Renal pelvis (tissue), 1 donor: ENCODE measurements at regions not wholly inside any gene's neighbourhood (a gene's known extent, or its start where the extent isn't known, plus 50 kb on each side); places are given as distances from the start of the nearest gene placed in this dataset.

Experiments
- DNase-seq: peaks from one replicate; pipeline ENCODE4 v3.0.0-alpha.2; 2013

- no peak for DNase-seq
These were observed 355.0 kb downstream of the RAB28 start for GRCh38 chr4:13129095-13129494.

DNA sequence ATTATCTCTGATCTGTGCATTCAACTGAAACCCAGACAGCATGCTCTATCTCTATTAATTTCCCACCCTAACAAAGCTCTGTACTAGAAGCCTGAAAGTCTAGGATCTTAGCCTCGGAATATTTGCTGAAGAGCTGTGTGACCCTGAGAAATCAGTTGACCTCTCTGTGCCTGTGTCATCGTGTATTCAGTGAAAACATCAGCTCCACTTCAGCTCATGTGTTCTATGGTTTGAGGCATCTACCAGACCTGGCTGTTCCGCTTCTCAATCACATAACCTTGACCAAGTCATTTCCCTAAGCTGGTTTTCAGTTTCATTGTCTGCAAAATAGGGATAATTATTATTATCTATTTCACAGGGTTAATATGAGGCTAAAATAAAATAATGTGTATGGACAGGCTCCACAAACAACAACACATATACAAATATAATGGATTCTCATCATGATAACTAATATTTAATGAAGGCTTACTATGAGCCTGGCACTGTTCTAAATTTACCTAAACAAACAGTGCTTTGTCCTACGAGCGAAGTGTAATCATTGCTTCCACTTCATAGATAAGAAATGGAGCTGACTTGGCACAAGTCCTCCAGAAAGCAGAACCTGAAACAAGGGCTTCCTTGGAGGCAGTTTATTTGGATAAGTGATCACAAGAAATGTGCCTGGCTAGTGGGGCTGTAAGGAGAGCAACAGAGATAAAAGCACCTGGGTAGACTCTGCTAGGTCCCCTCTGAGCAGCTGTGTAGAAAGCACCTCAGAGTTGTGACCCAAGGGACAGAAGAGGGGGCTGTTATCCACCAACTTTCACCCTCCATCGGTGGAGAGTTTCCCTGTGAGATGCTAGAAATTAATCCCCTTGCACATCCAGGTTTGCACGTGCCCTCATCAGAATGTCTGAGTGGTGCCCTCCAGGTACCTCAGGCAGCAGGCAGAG lies 356.9 kb downstream of the RAB28 start:
- no peak for DNase-seq

GRCh38 chr4:13118633-13119032 lies 365.5 kb downstream of the RAB28 start:
- no peak for DNase-seq

DNA sequence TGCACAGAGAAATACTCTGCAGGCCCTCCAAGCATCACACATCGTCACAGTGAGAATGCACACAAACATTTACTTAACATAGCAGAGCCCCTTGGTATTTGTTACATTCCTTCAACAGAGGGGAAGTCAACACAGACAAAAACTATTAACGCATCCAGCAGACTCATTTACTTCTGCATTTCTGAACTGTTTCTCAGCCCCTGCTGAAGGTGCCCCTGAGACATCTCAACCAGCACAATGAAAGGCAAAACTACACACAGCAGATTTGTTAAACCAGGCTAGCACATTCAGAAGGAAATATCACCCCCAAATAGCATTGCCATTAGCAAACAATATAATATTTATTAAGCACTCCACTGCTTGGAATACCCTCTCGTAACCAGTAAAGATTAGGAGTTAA lies 367.0 kb downstream of the RAB28 start:
- DNase-seq: no peak

- DNase-seq: no peak
These were observed 372.1 kb downstream of the RAB28 start for GRCh38 chr4:13112030-13112429.

DNA sequence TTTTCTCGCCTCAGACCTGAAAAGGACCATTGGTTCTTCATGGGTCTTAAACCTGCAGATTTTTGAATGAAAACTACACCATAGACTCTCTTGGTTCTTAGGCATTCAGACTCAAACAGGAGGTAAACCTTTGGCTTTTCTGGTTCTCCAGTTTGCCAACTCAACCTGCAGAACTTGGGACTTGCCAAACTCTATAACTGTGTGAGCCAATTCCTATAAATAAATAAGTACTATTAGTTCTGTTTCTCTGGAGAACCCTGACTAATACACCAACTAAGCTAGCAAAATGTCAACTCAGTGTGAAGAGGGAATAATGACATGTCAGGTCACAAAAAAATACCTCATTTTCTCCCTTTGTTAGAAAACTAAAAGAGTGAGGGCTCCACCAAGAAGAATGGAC lies 374.6 kb downstream of the RAB28 start:
- no peak for DNase-seq

- no peak for DNase-seq
These were observed 376.0 kb downstream of the RAB28 start for GRCh38 chr4:13108096-13108495.

GRCh38 chr4:13103382-13104015 lies 380.6 kb downstream of the RAB28 start:
- no peak for DNase-seq

GRCh38 chr4:13102092-13102742 lies 381.9 kb downstream of the RAB28 start:
- DNase-seq: no peak

DNA sequence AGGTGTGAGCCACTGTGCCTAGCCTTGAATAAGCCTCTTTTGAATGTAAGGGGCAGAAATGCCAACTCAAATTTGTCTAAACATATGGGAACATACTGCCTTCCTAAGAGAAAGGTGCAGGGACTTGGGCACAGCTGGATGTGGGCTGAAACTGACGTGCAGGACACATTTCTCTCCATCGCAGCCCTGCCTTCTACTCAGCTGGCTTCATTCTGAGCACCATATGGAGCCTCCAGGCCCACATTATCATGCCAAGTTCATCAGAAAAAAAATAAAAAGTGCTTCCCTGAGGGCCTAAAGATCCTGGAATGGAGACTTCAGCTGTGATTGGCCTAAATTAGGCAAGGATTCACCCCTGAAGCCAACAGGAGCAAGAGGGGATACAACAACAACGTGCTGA lies 386.2 kb downstream of the RAB28 start:
- no peak for DNase-seq

- DNase-seq: no peak
These were observed 388.4 kb downstream of the RAB28 start for GRCh38 chr4:13095722-13096121.

DNA sequence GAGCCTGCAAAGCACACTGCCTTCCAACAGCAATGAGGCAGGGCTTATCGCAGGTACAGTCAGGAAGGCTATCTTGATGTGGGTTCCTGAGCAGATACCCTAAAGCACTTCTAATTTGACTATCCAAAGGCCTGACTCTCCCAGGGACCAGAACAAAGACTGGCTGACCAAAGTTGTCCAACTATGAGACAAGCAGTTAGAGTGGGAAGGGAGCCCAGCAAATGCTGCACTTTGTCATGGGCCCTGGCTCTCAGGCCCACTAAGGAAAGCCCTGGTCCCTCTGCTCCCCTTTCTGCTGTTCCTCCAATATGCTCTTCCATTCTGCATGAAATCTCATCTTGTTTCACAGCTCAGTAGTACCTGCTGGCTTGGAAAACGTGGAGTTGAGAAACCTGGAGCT lies 391.0 kb downstream of the RAB28 start:
- no peak for DNase-seq

GRCh38 chr4:13092702-13093101 lies 391.4 kb downstream of the RAB28 start:
- no peak for DNase-seq

DNA sequence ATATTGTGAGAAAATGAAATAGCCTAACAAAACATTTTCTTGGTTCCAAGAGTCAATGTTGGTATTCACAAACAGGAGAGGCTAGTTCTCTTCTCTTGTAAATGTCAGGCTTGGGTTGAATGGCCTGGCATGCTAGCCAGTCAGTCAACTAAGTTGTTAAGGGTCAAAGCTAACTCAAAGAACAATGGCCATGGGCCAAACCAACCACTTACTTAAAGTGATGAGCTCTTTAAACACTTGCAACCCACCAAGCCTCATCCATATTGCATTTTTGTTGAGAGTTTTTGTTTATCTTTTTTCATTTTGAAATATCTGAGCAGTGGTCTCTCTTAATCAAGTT lies 394.5 kb downstream of the RAB28 start:
- DNase-seq: no peak

- DNase-seq: no peak
These were observed 395.1 kb downstream of the RAB28 start for GRCh38 chr4:13088726-13089658.

- no peak for DNase-seq
These were observed 397.1 kb downstream of the RAB28 start for GRCh38 chr4:13087041-13087440.

- DNase-seq: no peak
These were observed 399.9 kb downstream of the RAB28 start for GRCh38 chr4:13084210-13084609.

GRCh38 chr4:13081830-13082229 lies 402.3 kb downstream of the RAB28 start:
- DNase-seq: no peak

DNA sequence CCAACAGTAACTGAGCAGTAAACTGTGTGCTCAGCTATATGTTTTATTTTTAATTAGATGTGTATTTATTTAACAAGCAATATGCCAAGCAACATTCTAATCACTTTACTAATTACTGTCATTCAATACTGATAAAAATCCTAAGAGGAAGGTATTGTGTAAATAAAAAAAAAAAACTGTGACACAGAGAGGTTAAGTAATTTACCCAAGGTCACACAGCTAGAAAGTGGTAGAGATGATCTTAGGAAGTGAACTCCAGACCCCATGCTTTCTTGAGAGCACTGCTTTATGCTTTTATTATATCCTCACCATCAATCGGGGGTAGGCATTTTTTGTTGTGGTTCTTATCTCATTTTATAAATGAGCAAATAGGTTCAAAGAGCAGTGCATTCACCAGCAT lies 417.1 kb downstream of the RAB28 start:
- DNase-seq: no peak

DNA sequence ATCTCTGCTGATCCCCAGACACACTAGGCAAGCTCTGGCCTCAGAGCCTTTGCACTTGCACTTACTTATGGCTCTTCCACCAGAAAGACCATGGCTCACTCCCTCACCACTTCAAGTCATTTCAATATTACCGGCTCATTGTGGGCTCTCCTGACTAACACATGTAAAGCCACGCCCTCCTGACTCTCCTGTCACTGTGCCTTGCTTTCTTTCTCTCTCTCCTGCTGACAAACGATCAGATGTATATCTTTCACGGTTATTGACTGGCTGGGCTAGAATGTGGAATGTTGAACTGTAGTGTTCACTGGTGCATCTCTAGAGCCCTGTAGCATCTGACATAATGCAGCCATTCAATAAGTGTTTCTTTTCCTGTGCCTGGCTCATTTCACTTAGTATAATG lies 425.1 kb downstream of the RAB28 start:
- DNase-seq: no peak

DNA sequence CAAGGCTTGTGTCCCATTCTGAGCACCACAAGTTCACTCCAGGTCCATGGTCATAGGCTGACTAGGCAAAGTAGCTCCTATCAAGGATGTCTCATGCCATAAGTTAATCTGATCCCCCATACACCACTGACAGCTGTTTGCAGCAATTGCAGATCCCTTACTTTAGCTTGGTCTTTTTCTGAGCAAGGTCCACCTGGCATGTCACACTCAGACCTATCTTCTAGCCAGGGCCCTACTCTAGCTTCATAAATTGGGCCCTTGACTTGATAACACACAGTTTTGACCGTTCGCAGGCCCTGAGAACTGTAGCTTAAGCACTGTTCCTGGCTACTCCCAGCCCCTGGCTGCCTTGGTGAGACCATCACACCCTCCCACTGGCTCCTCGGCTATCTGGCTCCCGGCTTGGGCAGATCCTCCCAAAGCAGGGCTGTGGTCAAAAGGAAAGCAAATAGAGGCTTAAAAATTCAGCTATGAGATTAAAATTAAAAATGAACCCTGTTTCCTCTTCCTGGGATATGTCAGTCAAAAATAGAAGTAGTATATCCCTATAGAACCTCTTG lies 427.4 kb downstream of the RAB28 start:
- DNase-seq: no peak
